ENCODE measurements at regions not wholly inside any gene's neighbourhood (a gene's known extent, or its start where the extent isn't known, plus 50 kb on each side); places are given as distances from the start of the nearest gene placed in this dataset.

DNA sequence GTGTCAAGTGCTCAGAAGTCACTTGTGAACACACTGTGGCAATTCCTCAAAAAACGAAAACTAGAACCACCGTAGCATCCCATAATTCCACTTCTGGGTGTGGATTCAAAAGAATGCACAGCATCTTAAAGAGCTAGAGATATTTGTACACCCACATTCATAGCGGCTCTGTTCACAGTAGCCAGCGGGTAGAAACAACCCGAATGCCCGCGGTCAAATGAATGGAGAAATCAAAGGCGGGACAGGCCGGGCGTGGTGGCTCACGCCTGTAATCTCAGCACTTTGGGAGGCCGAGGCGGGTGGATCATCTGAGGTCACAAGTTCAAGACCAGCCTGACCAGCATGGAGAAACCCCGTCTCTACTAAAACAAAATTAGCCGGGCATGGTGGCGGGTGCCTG lies 337.5 kb downstream of the SEC14L1 start:
- DNase-seq: no peak

DNA sequence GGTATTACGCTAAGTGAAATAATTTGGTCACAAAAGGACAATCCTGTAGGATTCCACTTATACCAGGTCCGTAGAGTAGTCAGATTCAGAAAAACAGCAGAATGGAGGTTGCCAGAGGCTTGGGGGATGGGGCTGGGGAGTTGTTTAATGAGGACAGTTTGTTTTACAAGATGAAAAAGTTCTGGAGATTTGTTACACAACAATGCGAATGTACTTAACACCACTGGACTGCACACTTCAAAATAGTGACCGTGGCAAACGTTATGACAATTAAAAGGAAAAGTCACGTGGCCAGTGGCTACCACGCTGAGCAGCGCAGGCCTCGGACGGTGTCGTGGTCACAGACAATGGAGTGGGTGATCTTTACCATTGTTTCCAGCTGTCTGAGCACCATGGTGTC lies 338.1 kb downstream of the SEC14L1 start:
- no peak for DNase-seq

DNA sequence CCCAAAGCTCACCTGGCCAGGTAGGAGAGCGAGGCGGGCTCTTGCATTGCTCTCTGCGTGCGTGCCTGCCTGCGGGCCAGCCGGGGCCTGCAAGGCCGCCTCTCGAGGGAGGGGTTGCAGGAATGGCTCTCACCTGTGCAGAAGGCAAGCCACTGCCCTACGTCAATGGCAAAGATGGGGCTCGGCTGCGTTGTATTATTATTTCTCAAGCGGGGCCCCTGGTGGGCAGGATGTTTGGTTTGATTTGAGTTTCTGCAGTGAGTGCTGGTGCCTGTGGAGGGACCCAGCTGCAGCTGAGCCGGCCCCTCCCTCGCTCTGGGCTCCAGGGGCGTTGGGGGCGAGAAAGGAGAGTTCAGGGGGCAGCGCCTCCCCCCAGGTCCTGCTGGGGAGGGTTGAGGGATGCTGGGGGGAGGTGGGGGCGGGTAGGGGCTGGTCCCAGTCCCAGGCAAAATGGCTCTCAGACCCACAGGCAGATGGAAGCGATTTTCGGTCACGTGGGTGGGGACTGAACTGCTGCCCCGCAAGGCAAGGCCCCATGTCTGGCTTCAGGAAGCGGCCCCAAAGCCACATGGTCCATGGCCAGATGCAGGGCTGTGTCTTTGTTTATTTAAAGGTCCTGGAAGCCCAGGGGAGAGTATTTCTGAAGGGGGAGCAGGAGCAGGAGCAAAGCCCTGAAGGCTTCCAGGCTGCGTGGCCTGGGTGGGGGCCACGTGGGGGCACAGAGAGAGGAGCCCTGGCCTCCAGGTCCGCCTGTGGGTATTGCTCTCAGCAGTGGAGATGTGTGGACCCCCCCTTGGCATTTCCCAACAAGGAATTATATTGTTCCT lies 338.8 kb downstream of the SEC14L1 start:
- DNase-seq: no peak

DNA sequence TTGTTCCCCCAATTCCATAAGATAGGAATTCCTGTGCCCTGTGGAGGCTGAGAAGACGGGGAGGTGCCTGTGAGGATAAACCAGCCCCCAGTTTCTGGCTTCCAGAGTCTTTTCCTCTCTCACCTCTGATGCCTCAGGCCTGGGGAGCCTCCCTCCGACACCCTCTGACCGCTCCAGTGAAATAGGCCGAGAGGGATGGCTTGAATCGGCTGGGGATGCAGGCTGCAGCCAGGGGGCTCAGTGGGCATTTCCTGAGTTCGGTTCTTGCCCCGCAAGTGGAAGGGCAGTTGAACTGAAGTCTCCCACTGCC lies 339.4 kb downstream of the SEC14L1 start:
- no peak for DNase-seq

DNA sequence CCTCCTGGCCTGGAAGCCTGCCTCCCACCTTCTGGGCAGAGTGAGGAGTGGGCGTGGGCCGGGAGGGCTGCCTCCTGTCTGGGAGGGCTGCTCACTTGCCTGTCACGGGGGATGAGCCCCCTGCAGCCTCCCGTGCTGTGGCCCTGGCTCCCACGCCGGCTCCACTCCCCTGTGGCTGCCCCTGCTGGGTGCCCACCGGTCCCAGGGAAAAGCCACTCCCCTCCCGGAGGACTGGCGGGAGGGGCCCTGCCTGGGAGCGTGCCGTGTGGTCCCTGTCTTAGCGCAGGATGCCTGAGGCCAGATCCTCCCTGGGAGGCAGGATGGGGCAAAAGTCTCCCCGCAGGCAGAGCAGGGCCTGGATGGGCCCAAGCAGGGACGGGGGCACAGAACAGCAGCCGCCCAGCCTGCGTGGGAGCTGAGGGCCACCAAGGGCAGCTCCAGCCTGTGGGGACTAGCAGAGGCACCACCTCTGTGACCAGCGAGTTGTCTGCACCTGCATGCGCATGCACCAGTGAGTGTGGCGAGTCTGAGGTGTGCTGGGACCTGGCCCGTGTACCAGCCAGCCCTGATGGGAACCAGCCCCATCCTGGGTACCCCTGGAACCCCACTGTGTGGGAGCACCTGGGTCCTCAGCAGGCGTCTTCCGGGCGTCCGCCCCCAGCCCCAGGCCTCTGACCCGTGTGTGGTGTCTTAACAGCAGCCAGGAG lies 339.9 kb downstream of the SEC14L1 start:
- no peak for DNase-seq

DNA sequence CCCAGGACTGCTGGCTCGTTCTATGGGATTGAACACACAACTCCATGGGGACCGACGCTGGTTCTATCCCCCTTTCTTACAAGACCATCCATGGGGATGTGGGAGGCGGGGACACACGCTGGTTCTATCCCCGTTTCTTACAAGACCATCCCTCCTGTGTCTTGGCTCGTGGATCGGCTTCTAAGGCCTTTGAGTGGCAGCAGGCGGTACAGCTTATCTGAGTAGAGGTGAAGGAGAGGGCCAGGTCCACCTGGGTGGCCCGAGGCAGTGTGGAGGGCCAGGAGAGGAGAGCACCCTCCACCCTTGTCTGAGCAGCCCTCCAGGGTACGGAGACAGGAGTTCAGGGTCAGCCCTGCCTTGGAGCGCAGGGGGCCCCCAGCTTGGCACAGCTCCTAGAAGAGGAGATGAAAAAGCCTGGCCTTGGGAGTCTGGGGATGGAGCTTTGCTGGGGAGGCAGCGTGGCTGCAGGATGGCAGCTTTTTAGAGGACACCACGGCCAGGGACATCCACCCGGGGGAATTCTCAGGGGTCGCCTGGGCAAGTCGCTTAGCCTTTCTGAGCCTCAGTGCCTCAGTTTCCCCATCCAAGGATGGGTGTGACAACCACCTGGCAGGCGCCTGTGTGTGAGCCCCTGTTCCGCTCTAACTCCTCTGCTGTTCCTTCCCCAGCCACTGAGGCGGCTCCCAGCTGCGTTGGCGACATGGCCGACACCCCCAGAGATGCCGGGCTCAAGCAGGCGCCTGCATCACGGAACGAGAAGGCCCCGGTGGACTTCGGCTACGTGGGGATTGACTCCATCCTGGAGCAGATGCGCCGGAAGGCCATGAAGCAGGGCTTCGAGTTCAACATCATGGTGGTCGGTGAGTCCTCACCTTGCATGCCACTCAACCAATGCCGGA lies 341.0 kb downstream of the SEC14L1 start:
- DNase-seq: no peak

DNA sequence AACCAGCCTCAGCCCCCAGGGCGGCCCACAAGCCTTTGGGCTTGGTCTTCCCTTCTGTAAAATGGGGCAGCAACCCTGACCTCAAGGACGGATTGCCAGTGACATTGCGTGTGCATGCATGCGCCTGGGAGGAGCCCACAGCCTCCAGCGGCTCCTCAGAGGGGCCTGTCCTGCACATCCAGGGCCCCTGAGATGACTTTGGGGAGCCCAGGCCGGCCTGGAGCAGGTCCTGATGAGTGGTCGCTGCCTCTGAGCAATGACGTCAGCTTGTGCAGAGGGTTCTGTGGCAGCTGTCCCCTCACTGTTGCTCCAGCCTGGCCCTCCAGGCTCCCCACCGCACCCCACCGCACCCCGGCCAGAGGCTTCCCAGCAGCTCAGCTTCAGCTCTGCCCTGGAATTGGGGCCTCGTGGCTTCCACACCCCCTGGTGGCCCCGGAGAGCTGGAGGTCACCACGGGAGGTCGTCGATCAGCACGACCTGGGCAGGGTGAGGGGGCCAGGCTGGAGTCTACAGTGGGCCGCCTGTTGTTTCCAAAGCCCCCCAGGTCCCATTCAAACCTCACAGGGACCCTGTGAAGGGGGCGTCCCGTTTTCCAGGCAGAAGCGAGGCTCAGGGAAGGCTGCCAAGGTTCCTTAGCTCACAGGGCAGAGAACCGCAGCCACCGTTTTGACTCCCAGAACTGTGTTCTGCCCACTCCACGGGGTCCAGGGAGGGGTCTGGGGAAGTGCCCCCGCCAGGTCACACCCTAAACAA lies 341.8 kb downstream of the SEC14L1 start:
- DNase-seq: no peak

DNA sequence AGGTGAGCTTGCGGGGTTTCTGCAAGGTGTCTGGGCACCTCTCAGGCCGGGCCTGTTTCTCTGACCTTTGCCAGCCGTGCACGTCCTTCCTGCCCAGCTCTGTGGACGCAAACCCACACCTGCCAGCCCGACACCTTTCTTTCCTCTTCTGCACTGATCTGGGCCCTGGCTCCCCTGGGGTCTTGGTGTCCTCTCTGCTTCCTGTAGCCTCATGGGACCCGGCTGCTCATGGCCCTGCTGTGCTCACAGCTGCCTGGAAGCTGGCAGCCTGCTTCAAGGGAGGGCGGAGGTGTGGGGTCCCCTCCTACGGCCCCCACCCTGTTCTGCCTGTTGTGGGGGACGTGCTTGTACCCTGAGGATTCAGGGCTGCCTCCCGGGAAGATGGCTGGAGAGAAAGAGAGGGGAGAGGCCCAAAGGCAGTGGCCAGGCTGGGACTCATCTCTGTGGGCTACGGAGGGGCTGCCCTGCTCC lies 342.4 kb downstream of the SEC14L1 start:
- no peak for DNase-seq

DNA sequence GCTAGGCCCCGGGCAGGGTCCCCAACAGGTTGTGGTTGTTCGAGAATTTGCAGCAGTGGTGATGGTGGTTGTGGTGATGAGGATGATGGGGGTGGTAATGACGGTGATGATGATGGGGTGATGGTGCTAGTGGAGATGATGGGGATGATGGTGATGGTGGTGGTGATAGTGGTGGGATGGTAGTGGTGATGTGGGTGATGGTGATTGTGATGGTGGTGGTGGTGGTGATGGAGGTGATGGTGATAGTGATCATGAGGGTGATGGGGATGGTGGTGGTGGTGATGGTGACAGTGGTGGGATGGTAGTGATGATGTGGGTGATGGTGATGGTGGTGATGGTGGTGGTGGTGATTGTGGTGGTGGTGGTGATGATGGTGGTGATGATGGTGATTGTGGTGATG lies 343.3 kb downstream of the SEC14L1 start:
- no peak for DNase-seq

DNA sequence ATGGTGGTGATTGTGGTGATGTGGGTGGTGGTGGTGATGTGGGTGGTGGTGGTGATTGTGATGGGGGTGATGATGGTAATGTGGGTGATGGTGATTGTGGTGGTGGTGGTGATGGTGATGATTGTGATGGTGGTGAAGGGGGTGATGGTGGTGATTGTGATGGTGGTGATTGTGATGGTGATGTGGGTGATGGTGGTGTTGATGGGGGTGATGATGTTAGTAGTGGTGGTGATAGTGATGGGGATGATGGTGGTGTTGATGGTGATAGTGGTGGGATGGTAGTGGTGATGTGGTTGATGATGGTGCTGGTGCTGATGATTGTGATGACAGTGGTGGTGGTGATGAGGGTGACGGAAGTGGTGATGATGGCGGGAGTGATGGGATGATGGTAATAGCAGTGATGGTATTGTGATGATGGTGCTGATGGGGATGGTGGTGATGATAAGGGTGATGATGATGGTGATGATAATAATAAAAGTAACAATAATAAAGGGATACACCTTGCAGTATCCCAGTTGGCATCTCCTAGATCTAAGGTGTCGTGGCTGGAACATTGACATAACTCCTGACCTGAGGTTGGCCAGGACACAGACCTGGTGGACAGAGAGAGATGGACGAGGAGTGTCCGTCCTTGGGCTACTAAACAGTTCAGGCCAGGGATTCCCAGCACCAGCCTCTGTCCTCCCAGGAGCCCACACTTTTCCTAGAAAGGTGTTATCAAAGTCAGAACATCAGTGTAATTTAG lies 344.5 kb downstream of the SEC14L1 start:
- DNase-seq: no peak

DNA sequence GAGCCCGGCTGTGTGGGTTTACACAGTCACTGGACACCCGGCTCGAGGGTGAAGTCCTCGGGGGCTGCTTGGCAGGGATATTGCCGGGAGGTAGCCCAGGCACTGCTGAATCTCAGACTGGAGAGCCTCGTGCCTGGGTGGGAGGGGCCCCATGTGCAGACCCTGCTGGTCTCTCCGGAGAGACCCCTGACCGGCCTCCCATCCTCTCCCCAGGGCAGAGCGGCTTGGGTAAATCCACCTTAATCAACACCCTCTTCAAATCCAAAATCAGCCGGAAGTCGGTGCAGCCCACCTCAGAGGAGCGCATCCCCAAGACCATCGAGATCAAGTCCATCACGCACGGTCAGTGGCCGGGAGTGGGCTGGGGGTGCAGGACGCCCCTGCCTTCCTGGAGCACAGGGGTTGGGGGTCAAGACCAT lies 346.5 kb downstream of the SEC14L1 start:
- DNase-seq: no peak

DNA sequence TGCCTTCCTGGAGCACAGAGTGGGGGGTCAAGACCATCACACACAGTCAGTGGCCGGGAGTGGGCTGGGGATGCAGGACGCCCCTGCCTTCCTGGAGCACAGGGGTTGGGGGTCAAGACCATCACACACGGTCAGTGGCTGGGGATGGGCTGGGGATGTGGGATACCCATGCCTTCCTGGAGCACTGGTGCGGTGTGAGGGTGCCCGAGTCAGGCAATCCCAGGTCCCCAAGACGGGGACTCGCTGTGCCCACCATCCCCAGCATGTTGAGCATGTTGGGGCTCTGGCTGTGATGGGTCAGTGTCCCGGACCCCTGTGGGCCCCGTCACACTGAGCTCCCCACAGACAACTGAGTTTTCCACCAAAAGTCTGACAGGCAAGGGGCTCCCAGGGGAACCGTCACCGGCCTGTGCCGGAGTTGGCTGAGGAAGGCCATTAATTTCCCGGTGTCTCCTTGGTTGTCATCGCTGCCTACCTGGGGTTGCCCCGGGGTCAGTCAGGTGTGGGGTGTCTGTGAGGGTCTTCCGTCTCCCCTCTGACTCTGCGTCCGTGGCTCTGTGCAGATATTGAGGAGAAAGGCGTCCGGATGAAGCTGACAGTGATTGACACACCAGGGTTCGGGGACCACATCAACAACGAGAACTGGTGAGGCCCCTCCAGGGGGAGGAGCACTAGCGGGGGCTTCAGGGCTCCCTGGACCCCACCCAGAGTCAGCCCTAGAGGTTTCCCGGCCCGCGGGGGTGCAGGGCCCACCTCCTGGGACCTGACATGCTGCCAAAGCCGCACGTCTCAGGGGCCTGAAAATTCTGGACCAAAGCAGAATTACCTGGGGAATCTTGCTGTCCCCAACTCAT lies 347.1 kb downstream of the SEC14L1 start:
- DNase-seq: peak; percentile 1

DNA sequence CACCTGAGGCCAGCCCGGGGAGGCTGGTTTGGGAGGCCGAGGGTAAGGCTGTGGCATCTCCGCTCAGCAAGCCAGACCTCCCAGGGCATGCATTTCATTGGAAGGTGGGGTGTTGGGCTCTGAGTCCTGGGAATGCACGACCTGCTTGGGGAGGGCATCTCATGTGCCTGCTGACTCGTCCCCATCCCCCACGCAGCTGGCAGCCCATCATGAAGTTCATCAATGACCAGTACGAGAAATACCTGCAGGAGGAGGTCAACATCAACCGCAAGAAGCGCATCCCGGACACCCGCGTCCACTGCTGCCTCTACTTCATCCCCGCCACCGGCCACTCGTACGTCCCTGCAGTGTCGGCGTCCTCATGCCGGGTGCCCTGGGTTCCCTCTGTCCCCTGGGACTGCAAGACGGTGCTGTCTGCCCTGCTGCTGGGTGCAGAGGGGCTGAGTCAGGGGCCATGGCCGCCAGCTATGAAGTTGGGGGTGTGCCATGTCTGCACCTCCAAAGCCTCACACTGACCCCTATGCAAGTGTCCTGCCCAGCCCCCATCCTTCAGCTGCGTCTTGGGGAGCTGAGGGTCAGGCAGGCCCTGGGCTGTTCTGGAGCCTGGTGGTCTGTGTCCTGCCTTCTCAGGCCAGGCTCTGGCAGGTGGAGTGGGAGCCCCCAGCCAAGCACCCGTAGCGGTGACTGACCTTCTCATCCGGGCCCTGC lies 347.9 kb downstream of the SEC14L1 start:
- DNase-seq: peak; percentile 1

DNA sequence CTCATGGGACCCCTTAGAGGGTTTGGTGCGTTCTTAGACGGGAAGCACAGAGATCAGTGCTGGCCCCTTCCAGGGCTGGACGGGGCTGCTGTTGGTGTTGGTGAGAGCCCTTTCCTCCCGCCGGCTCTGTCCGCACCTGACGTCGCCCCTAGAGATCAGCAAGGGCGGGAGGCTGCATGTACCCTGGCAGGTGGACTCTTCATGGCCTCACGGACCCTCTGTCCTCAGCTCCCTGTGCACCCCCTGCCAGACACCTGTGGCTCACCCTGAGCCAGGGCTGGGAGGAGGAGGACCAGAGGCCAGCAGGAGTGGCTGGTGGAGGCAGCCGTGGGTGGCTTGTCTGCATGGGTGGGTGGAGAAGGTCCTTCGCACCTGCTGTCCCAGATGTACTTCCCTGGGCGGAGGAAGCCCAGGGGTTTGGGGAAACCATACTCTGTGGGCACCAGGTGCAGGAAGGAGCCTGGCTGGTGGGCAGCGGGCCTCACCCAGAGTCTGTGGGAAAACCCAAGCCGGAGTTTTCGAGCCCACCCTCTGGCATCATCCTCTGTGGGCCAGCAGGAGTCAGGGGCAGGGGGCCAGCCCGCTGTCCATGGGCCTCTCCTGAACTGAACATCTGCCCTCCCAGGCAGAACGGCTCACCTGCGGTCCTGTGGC lies 348.6 kb downstream of the SEC14L1 start:
- DNase-seq: peak; percentile 0

DNA sequence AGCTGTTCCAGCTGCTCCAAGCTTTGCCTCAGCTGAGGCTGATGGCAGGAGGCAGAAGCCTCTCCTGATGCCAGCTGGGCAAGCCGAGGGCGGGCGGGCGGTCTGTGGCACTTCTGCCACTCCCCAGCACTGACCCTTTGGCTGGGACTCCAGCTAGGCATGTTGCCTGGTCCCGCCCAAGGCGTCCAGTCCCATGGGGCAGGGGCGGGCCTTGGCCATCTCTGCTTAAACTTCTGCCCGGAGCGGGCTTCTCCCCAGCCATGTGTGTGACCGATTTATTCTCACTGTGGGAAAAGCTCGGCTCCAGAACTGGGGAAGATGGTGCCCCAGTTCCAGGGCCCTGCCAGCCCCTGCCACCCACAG lies 349.1 kb downstream of the SEC14L1 start:
- no peak for DNase-seq

DNA sequence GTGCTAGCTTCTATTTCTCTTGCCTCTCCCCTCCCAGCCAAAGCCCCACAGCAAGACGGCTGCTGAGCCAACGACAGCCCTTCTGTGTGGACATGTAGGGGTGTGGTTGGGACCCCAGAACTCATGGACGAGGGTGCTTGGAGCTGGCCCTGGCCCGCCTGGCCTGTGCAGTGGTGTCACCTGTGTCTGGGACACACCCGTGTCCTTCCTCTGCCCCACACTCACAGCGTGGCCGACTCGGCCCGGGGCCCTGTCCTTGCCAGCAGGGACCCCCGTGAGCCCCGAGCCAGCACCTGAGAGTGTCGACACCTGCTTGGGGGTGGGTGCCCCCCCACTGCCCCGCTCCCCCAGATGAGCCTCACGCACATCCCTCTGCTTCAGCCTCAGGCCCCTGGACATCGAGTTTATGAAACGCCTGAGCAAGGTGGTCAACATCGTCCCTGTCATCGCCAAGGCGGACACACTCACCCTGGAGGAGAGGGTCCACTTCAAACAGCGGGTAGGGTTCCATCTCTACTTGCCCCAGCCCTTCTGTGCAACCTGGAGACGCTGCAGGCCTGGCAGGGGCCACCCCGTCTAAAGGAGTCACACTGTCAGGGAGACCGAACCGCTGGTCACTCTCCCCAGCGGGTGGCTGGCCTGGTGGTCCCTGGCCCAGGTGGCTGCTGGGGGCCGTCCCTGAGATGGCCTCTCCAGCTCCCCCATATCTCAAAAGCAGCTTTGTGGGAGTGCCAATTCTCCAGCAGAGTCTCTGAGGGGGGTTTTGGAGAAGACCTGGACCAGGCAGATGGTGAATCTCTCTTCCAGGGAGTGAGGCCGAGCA lies 349.8 kb downstream of the SEC14L1 start:
- peak; percentile 2 for DNase-seq

DNA sequence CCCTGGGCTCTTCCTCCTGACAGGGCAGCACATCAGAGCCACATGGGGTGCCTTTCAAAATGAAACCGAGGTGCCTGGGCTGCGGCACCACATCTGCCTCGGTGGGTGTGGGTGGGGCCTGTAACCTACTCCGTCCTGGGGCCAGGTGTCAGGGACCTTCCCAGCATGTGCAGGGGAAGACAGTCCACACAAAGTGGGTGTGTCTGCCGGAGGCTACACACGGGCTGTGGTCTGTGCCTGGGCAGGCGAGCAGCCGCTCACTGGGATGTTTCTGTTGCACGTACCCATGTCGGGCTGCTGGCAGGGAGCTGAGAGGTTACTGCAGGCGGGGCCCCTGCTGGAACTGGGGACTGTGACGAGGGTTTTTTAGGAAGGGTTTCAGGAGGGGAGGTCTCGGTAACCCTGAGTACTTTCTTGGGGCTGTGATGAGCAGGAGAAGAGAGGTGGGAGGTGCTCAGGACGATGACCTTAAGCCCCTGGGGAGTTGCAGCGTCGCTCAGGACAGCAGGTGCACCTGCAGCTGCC lies 351.2 kb downstream of the SEC14L1 start:
- peak; percentile 42 for DNase-seq

DNA sequence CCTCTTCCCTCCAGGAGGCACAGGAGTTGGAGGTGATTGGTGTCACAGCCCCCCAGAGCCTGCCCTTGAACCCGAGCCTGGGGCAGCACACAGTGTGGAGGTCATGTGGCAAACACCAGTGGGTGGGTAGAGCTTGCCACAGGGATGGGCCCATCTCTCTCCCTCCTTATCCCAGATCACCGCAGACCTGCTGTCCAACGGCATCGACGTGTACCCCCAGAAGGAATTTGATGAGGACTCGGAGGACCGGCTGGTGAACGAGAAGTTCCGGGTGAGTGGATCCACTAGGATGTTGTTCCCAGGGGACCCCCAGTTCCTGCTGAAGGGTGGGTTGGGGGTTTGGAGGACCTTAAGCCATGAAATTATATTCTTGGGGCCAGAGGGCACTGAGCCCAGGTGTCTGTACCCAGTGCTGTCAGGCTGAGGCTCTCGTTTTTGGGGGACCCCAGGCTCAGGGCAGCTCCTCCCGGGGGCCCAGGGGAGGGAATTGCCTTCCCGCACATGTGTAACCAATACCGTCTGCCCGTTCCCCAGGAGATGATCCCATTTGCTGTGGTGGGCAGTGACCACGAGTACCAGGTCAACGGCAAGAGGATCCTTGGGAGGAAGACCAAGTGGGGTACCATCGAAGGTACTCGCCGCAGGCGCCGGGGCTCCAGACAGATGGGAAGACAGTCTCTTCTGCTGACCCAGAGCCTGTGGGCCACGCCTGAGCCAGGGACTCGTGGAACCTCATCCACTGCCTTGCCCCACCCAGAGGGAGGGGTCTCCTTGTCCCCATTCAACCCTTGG lies 351.9 kb downstream of the SEC14L1 start:
- DNase-seq: peak; percentile 7

Data from CD4-positive, alpha-beta T cell treated with Interleukin-6 for 4 hours (primary cell).